OCI-LY3 (cell line): ENCODE measurements at regions not wholly inside any gene's neighbourhood (a gene's known extent, or its start where the extent isn't known, plus 50 kb on each side); places are given as distances from the start of the nearest gene placed in this dataset.

Experiments
- H2AFZ ChIP-seq: fragments of 200-600, 300-600 bp; shearing (Covaris generic); 2 replicates; pipeline ENCODE4 v1.6.0; 2014; ENCODE audit warnings: antibody characterized with exemption, low read depth, low read length
- H3K27ac ChIP-seq: fragments of 200-600, 300-600 bp; sonication (generic); 2 replicates; pipeline ENCODE4 v1.5.1; 2014; ENCODE audit warnings: mild to moderate bottlenecking, low read length, moderate library complexity, mixed read lengths
- H3K27me3 ChIP-seq: fragments of 200-600, 300-600 bp; sonication (generic); 2 replicates; pipeline ENCODE4 v1.6.1; 2014; ENCODE audit warnings: low read depth, low read length, mixed read lengths
- H3K36me3 ChIP-seq: fragments of 200-600, 300-600 bp; sonication (generic); replicated peaks from 2 replicates; pipeline ENCODE3; 2014; ENCODE audit warnings: low read depth, low read length, mixed read lengths
- H3K4me1 ChIP-seq: fragments of 300-600, 200-600 bp; sonication (generic); 2 replicates; pipeline ENCODE4 v1.6.1; 2014; ENCODE audit warnings: low read length, mixed read lengths
- H3K4me2 ChIP-seq: fragments of 200-600, 300-600 bp; sonication (generic); 2 replicates; pipeline ENCODE4 v1.6.1; 2014; ENCODE audit warnings: low read length, mixed read lengths
- H3K4me3 ChIP-seq: fragments of 300-600, 200-600 bp; sonication (generic); 2 replicates; pipeline ENCODE4 v1.5.1; 2014; ENCODE audit warnings: antibody characterized with exemption, mild to moderate bottlenecking, low read length, moderate library complexity
- H3K79me2 ChIP-seq: fragments of 300-600, 200-600 bp; shearing (Covaris generic); 2 replicates; pipeline ENCODE4 v1.6.1; 2014; ENCODE audit warnings: mild to moderate bottlenecking, low read length, mixed read lengths
- H3K9ac ChIP-seq: fragments of 300-600, 200-600 bp; shearing (Covaris generic); 2 replicates; pipeline ENCODE4 v1.6.0; 2014; ENCODE audit warnings: mild to moderate bottlenecking, low read length, moderate library complexity
- H3K9me3 ChIP-seq: fragments of 200-600, 300-600 bp; shearing (Covaris generic); 2 replicates; pipeline ENCODE4 v1.6.1; 2014; ENCODE audit warnings: low read length, mixed read lengths; ENCODE audit not compliant: insufficient read depth
- H4K20me1 ChIP-seq: fragments of 200-600, 300-600 bp; sonication (generic); 2 replicates; pipeline ENCODE4 v1.6.1; 2016; ENCODE audit warnings: low read length, mixed read lengths; ENCODE audit not compliant: insufficient read depth
- EZH2phosphoT487 ChIP-seq: fragments of 200-600 bp; shearing (Covaris generic); IDR thresholded peaks from 2 replicates; pipeline ENCODE4 v1.6.1; 2018; ENCODE audit warnings: antibody characterized with exemption, mixed run types, low read depth
- TF ChIP-seq, protein P1 (sequence below): fragments of 200-600, 300-600 bp; sonication (generic); IDR thresholded peaks from 2 replicates; pipeline ENCODE4 v1.5.1; 2014; ENCODE audit warnings: antibody characterized with exemption, low read length, low read depth

GRCh38 chr2:173841110-173841509, 124.1 kb downstream of the SP3 start:
- Histone ChIP-seq H3K36me3 (no peaks in the 10 kb centered on the region), H3K9ac (no peak overlapping the region), H3K79me2 (no peaks in the 10 kb centered on the region), H4K20me1 (no peaks in the 10 kb centered on the region), H3K27me3 (peaks cover 7% of the 10 kb centered on the region; the same call in 1 of the 2 replicates), H3K4me1 (peaks cover 6% of the 10 kb centered on the region; the same call in 1 of the 2 replicates), H3K4me3 (no peak overlapping the region), H3K27ac (no peak overlapping the region), H3K9me3 (no peaks in the 10 kb centered on the region), H2AFZ (no peak overlapping the region), H3K4me2 (no peak overlapping the region)
- TF ChIP-seq EZH2phosphoT487 = no peak
- TF ChIP-seq, protein P1, sequence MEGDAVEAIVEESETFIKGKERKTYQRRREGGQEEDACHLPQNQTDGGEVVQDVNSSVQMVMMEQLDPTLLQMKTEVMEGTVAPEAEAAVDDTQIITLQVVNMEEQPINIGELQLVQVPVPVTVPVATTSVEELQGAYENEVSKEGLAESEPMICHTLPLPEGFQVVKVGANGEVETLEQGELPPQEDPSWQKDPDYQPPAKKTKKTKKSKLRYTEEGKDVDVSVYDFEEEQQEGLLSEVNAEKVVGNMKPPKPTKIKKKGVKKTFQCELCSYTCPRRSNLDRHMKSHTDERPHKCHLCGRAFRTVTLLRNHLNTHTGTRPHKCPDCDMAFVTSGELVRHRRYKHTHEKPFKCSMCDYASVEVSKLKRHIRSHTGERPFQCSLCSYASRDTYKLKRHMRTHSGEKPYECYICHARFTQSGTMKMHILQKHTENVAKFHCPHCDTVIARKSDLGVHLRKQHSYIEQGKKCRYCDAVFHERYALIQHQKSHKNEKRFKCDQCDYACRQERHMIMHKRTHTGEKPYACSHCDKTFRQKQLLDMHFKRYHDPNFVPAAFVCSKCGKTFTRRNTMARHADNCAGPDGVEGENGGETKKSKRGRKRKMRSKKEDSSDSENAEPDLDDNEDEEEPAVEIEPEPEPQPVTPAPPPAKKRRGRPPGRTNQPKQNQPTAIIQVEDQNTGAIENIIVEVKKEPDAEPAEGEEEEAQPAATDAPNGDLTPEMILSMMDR = no peak

DNA sequence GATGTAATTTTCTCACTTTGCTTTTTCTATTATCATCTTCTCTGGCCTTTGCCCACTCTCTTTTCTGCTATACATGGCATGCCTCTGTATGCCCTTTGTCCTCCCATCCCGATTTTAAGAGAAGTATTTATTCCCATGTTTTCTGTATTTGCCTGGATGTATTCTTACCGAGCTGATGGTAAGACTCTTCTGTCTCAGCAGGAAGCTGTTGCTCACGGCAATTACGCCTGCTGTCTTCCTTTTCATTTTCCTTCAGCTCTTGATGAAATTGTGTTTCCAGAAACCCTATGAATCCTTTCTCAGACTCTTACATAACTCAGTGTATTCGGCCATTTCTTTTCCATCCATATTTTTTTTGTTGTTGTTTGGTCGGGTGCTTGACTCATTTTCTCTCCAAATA, 121.6 kb downstream of the SP3 start:
- Histone ChIP-seq H3K9ac (no peak overlapping the region), H3K79me2 (no peaks in the 10 kb centered on the region), H3K27ac (no peak overlapping the region), H3K9me3 (no peaks in the 10 kb centered on the region), H3K4me1 (no peaks in the 10 kb centered on the region), H3K27me3 (peaks cover 7% of the 10 kb centered on the region; the same call in 1 of the 2 replicates), H2AFZ (no peak overlapping the region), H3K4me3 (no peak overlapping the region), H3K4me2 (peak overlapping the region; percentile 11; the same call in 1 of the 2 replicates), H3K36me3 (no peaks in the 10 kb centered on the region), H4K20me1 (no peaks in the 10 kb centered on the region)
- TF ChIP-seq EZH2phosphoT487 = no peak
- TF ChIP-seq, protein P1 = no peak

DNA sequence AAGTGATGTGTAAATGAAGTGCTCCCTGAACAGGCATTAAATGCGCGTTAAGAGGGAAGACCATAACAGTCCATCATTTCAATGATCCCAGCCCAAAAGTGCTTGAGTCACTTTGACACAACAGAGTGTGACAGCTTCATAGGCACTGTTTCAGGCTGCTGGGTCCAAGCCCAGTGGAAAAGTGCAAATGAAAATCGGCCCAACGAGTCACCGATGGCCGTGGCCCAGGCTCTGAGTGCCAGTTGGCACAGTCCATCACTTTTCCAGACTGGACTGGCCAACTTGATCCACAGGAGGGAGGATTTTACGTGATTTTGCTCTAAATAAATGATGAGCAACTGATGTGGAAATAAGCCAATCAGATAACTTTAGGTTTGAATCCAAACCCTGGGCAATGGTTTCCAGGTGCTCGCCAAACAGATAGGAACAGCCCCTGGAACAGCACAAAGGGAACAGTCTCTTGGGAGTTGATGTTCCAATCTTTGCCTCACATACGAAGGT, 114.0 kb downstream of the SP3 start:
- no peaks in the 10 kb centered on the region for H3K79me2 ChIP-seq
- no peak for TF ChIP-seq EZH2phosphoT487
- no peak overlapping the region for H3K27ac ChIP-seq
- H3K4me2 ChIP-seq = no peak overlapping the region
- H3K4me3 ChIP-seq = no peak overlapping the region
- H2AFZ ChIP-seq = no peak overlapping the region
- H4K20me1 ChIP-seq = no peaks in the 10 kb centered on the region
- H3K36me3 ChIP-seq = no peaks in the 10 kb centered on the region
- H3K9me3 ChIP-seq = no peaks in the 10 kb centered on the region
- no peaks in the 10 kb centered on the region for H3K4me1 ChIP-seq
- H3K27me3 ChIP-seq = no peaks in the 10 kb centered on the region
- no peak overlapping the region for H3K9ac ChIP-seq

DNA sequence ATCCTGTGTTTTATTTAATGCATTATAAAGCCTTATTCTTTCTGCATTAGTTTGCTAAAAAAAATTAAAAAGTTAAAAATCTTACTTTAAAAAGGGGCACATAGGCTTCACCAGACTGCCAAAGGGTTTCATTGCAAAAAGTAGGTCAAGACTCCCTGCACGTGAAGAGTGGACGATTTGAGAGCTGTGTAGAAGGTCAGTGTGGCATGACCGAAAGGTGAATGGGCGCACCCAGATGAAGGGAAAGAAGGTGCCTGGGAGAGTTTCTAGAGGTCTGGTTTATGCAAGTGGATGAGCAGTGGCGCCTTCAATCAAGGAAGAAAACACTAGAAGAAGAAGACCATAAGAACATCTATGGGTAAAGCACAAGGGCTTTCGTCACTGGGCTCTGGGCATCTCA, 111.0 kb downstream of the SP3 start:
- Histone ChIP-seq H3K36me3 (no peaks in the 10 kb centered on the region), H3K9me3 (no peaks in the 10 kb centered on the region), H3K79me2 (no peaks in the 10 kb centered on the region), H3K4me3 (no peak overlapping the region), H3K4me1 (peaks cover 13% of the 10 kb centered on the region), H4K20me1 (no peaks in the 10 kb centered on the region), H3K27me3 (no peaks in the 10 kb centered on the region), H3K27ac (no peak overlapping the region), H2AFZ (no peak overlapping the region), H3K4me2 (no peak overlapping the region), H3K9ac (no peak overlapping the region)
- TF ChIP-seq, protein P1 = no peak
- no peak for TF ChIP-seq EZH2phosphoT487
